Caco-2 (cell line): ENCODE measurements at regions not wholly inside any gene's neighbourhood (a gene's known extent, or its start where the extent isn't known, plus 50 kb on each side); places are given as distances from the start of the nearest gene placed in this dataset.

ENCODE experiments used
- BruUV-seq: library from RNA; stranded (reverse); fragments of 400-500 nt; replicated peaks from 2 replicates; lab custom pipeline; 2021; lab: Mats Ljungman, UMichigan
- CTCF ChIA-PET: fragments of 300-600 bp; sonication (Branson Sonifier 250); formaldehyde crosslinking; loops from one replicate; lab custom pipeline; 2022; ENCODE audit warnings: antibody characterized with exemption; lab: Charles Lee
- POLR2A ChIA-PET: fragments of 300-600 bp; sonication (Branson Sonifier 250); formaldehyde crosslinking; loops from one replicate; lab custom pipeline; 2022; ENCODE audit warnings: antibody characterized with exemption; lab: Charles Lee
- DNase-seq, 2 experiments: peaks; one replicate each; pipeline versions ENCODE4 v3.0.0 to v3.0.0-alpha.2; 2020 to 2022
- H3K27me3 ChIP-seq: replicated peaks from 2 replicates; pipeline ENCODE4 v1.6.0; 2011; ENCODE audit warnings: low read length; ENCODE audit not compliant: control insufficient read depth, insufficient read depth
- H3K36me3 ChIP-seq: 2 replicates; pipeline ENCODE4 v1.5.1; 2011; ENCODE audit warnings: low read length; ENCODE audit not compliant: control insufficient read depth, insufficient read depth
- H3K4me1 ChIP-seq: fragments of 250-450 bp; sonication (Bioruptor Pico); 2 replicates; pipeline ENCODE4 v1.5.1; 2020; ENCODE audit warnings: mild to moderate bottlenecking
- H3K4me3 ChIP-seq: 2 replicates; pipeline ENCODE4 v1.5.1; 2011; ENCODE audit warnings: low read depth, mild to moderate bottlenecking, control low read depth, low read length
- H3K9me3 ChIP-seq: fragments of 250-450 bp; sonication (Bioruptor Pico); 2 replicates; pipeline ENCODE4 v1.5.1; 2020; ENCODE audit warnings: mild to moderate bottlenecking, moderate library complexity
- H3K27ac Mint-ChIP-seq: one replicate; pipeline ENCODE4 v1.8.0; 2022; ENCODE audit warnings: mixed read lengths; ENCODE audit not compliant: unreplicated experiment
- H3K27me3 Mint-ChIP-seq: one replicate; pipeline ENCODE4 v1.8.0; 2022; ENCODE audit warnings: mixed read lengths; ENCODE audit not compliant: insufficient read depth, unreplicated experiment
- H3K36me3 Mint-ChIP-seq: one replicate; pipeline ENCODE4 v1.8.0; 2022; ENCODE audit warnings: mild to moderate bottlenecking, mixed read lengths; ENCODE audit not compliant: insufficient read depth, unreplicated experiment
- H3K4me1 Mint-ChIP-seq: one replicate; pipeline ENCODE4 v1.8.0; 2022; ENCODE audit warnings: low read depth, mixed read lengths; ENCODE audit not compliant: unreplicated experiment
- H3K4me3 Mint-ChIP-seq: one replicate; pipeline ENCODE4 v1.8.0; 2022; ENCODE audit warnings: mild to moderate bottlenecking, moderate library complexity, mixed read lengths; ENCODE audit not compliant: unreplicated experiment
- H3K9me3 Mint-ChIP-seq: one replicate; pipeline ENCODE4 v1.8.0; 2022; ENCODE audit warnings: mixed read lengths; ENCODE audit not compliant: unreplicated experiment
- CTCF ChIP-seq, 2 experiments: fragments of 200-600 bp in 1 of 2; IDR thresholded peaks; 1 replicate in 1 of 2; 2 replicates in 1 of 2; pipeline versions ENCODE4 v1.5.1 to v1.8.0; 2011 to 2022; ENCODE audit warnings: antibody characterized with exemption in 1 of 2, control low read depth in 1 of 2, inconsistent platforms in 1 of 2, low read depth in 1 of 2, low read length in 1 of 2, mild to moderate bottlenecking in 1 of 2, moderate library complexity in 1 of 2; ENCODE audit not compliant: insufficient read depth in 1 of 2, severe bottlenecking in 1 of 2, unreplicated experiment in 1 of 2
- intact Hi-C: fragments of 100-400 bp; cut with micrococcal nuclease; formaldehyde crosslinking; loops from one replicate; pipeline ENCODE4 v1.10.0; 2022; ENCODE audit not compliant: unreplicated experiment

GRCh38 chr6:135644394-135644793 is 146.9 kb upstream of the AHI1 start:
- TF ChIP-seq CTCF (IDR thresholded peaks at IDR 0.05; ENCODE audit: insufficient read depth in 1 of 2, low read depth in 1 of 2, low read length in 1 of 2, severe bottlenecking in 1 of 2, unreplicated experiment in 1 of 2): no peak
- Histone ChIP-seq H3K27me3 (no peaks in the 10 kb centered on the region), H3K36me3 (no peaks in the 10 kb centered on the region), H3K4me1 (no peaks in the 10 kb centered on the region), H3K4me3 (no peak overlapping the region), H3K9me3 (no peaks in the 10 kb centered on the region)
- no TSS peak for BruUV-seq
- CTCF ChIA-PET: no interaction called here
- Mint-ChIP-seq H3K27ac (no peak overlapping the region), H3K27me3 (peaks cover 10% of the 10 kb centered on the region), H3K4me3 (no peak overlapping the region), H3K4me1 (no peaks in the 10 kb centered on the region), H3K9me3 (peaks cover 2% of the 10 kb centered on the region), H3K36me3 (no peaks in the 10 kb centered on the region)
- DNase-seq: no peak
- intact Hi-C loops: no loop called here
- POLR2A ChIA-PET: no interaction called here

- no peak overlapping the region for H3K4me3 ChIP-seq
- no peaks in the 10 kb centered on the region for H3K36me3 Mint-ChIP-seq
- no peaks in the 10 kb centered on the region for H3K4me1 ChIP-seq
- ChIA-PET POLR2A (no interaction called here), CTCF (no interaction called here)
- no peaks in the 10 kb centered on the region for H3K4me1 Mint-ChIP-seq
- no peaks in the 10 kb centered on the region for H3K9me3 ChIP-seq
- no peak for DNase-seq
- no peaks in the 10 kb centered on the region for H3K36me3 ChIP-seq
- H3K27me3 Mint-ChIP-seq: no peaks in the 10 kb centered on the region
- H3K27me3 ChIP-seq: no peaks in the 10 kb centered on the region
- no peak overlapping the region for H3K4me3 Mint-ChIP-seq
- no TSS peak for BruUV-seq
- intact Hi-C loops: no loop called here
- H3K9me3 Mint-ChIP-seq: peaks cover 10% of the 10 kb centered on the region
- no peak for TF ChIP-seq CTCF (IDR thresholded peaks at IDR 0.05; ENCODE audit: insufficient read depth in 1 of 2, low read depth in 1 of 2, low read length in 1 of 2, severe bottlenecking in 1 of 2, unreplicated experiment in 1 of 2)
- no peak overlapping the region for H3K27ac Mint-ChIP-seq
Observed at GRCh38 chr6:135647521-135647920, 150.0 kb upstream of the AHI1 start.

GRCh38 chr6:135651964-135652755 is 154.6 kb upstream of the AHI1 start:
- Histone ChIP-seq H3K4me3 (no peak overlapping the region), H3K4me1 (no peaks in the 10 kb centered on the region), H3K36me3 (no peaks in the 10 kb centered on the region), H3K9me3 (peaks cover 4% of the 10 kb centered on the region), H3K27me3 (no peaks in the 10 kb centered on the region)
- DNase-seq: no peak
- TF ChIP-seq CTCF (IDR thresholded peaks at IDR 0.05; ENCODE audit: insufficient read depth in 1 of 2, low read depth in 1 of 2, low read length in 1 of 2, severe bottlenecking in 1 of 2, unreplicated experiment in 1 of 2): no peak
- no peaks in the 10 kb centered on the region for H3K4me1 Mint-ChIP-seq
- no peaks in the 10 kb centered on the region for H3K27me3 Mint-ChIP-seq
- H3K9me3 Mint-ChIP-seq: peaks cover 10% of the 10 kb centered on the region
- CTCF ChIA-PET: no interaction called here
- no peak overlapping the region for H3K27ac Mint-ChIP-seq
- no TSS peak for BruUV-seq
- H3K36me3 Mint-ChIP-seq: no peaks in the 10 kb centered on the region
- intact Hi-C loops: no loop called here
- POLR2A ChIA-PET: no interaction called here
- H3K4me3 Mint-ChIP-seq: no peak overlapping the region
